OCI-LY1 (cell line): ENCODE measurements at regions not wholly inside any gene's neighbourhood (a gene's known extent, or its start where the extent isn't known, plus 50 kb on each side); places are given as distances from the start of the nearest gene placed in this dataset.

Source experiments
- EZH2 ChIP-seq: fragments of 200-600 bp; sonication (generic), shearing (Covaris generic); IDR thresholded peaks from 2 replicates; pipeline ENCODE4 v1.8.0; 2017; ENCODE audit warnings: borderline replicate concordance, mixed run types, mild to moderate bottlenecking, antibody characterized with exemption, low read length, moderate library complexity, mixed read lengths
- TF ChIP-seq, protein P1 (sequence below): fragments of 200-600 bp; sonication (generic), shearing (Covaris generic); IDR thresholded peaks from 2 replicates; pipeline ENCODE4 v1.5.1; 2017; ENCODE audit warnings: mild to moderate bottlenecking, antibody characterized with exemption, low read length, moderate library complexity, mixed read lengths

DNA sequence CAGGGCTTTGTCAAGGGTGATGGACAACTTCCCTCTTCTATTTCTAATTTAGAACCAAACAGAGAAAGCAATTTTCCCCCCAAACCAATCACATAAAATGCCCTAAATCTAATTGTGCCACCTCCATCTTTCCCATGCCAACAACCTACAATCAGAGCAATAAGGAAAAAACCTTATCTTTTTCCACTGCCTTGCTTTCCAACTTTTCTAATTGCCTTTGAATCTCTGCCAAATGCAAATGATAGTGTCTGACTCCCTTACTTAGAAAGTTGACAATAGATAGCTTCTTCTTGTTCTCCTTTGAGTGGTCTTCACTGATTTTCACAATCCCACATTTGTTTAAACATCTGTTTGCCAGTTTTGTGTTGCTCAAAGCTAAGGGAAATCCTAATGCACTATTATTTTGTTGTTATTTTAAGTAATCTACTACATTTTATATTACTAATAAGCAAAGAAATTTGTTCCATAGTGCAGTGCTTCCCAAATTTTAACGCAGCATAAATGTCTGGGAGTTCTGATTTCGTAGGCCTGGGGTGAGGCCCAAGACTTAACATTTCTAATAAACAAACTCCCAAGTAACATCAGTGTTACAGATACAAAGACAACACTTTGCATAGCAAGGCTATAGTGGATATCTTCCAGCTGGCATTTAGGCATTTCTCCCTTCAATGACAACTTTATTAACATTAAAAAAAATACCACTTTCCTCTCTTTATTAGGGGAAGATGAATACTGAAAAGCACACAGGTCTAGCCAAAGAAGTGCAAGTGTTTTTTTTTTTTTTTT, 696.3 kb upstream of the USP15 start:
- TF ChIP-seq, protein P1, sequence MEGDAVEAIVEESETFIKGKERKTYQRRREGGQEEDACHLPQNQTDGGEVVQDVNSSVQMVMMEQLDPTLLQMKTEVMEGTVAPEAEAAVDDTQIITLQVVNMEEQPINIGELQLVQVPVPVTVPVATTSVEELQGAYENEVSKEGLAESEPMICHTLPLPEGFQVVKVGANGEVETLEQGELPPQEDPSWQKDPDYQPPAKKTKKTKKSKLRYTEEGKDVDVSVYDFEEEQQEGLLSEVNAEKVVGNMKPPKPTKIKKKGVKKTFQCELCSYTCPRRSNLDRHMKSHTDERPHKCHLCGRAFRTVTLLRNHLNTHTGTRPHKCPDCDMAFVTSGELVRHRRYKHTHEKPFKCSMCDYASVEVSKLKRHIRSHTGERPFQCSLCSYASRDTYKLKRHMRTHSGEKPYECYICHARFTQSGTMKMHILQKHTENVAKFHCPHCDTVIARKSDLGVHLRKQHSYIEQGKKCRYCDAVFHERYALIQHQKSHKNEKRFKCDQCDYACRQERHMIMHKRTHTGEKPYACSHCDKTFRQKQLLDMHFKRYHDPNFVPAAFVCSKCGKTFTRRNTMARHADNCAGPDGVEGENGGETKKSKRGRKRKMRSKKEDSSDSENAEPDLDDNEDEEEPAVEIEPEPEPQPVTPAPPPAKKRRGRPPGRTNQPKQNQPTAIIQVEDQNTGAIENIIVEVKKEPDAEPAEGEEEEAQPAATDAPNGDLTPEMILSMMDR: no peak
- no peak for TF ChIP-seq EZH2
